ENCODE measurements at regions not wholly inside any gene's neighbourhood (a gene's known extent, or its start where the extent isn't known, plus 50 kb on each side); places are given as distances from the start of the nearest gene placed in this dataset.

DNA sequence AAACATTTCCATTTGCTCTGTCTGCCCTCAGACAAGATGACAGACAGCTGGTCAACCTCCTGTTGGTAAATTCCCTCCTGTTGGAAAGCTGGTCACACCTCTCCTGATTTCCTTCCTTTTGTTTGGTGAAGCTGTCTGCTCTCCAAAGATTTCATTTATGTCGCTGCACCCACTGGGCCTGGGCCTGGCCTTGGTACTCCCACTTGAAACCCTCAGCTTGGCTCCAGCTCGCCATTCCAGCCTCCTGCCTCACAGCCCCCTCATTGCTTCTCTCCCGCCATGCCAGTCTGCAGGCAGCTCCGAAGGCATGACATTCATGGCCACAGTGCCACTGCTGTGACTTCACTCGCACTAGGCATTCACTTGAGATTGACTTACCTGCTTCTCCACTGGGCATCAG lies 451.8 kb downstream of the VRK1 start:
- POLR2A ChIA-PET (ENCODE audit: unreplicated experiment), result no interaction called here
- Histone ChIP-seq H3K18ac (ENCODE audit: low read depth, low read length) (no peak overlapping the region), H3K14ac (replicated peaks; ENCODE audit: low read depth, low read length) (no peak overlapping the region), H2BK120ac (ENCODE audit: low read depth, low read length) (no peak overlapping the region), H4K20me1 (ENCODE audit: insufficient read depth, low read length) (no peaks in the 10 kb centered on the region), H3K9me1 (ENCODE audit: insufficient read depth, low read length) (no peaks in the 10 kb centered on the region), H3K56ac (ENCODE audit: extremely low read depth, insufficient read depth, low read length) (no peak overlapping the region), H3K4me2 (ENCODE audit: low read depth, low read length) (no peak overlapping the region), H3K79me1 (ENCODE audit: low read depth in 1 of 2, low read length in 2 of 2) (no peaks in the 10 kb centered on the region), H3K4me3 (ENCODE audit: insufficient read depth, low read depth, low read length) (no peak overlapping the region), H2BK5ac (ENCODE audit: low read depth, low read length, poor library complexity, severe bottlenecking) (no peak overlapping the region), H4K91ac (ENCODE audit: insufficient read depth, low read depth, low read length) (no peak overlapping the region), H3K23ac (ENCODE audit: low read depth, low read length) (no peak overlapping the region), H2BK15ac (ENCODE audit: low read depth, low read length) (no peak overlapping the region), H4K8ac (ENCODE audit: low read depth in 2 of 2, low read length in 2 of 2) (no peak overlapping the region), H2AK5ac (ENCODE audit: low read depth, low read length) (no peak overlapping the region), H4K5ac (ENCODE audit: low read depth, low read length) (no peak overlapping the region), H3K9me3 (ENCODE audit: control insufficient read depth, insufficient read depth, low read length) (peaks cover 38% of the 10 kb centered on the region), H3K36me3 (ENCODE audit: control insufficient read depth, insufficient read depth, low read length) (no peaks in the 10 kb centered on the region), H2BK20ac (ENCODE audit: low read depth, low read length) (no peak overlapping the region), H3K27ac (ENCODE audit: insufficient read depth, low read length) (no peak overlapping the region), H2AFZ (replicated peaks; ENCODE audit: low read length, poor library complexity) (no peak overlapping the region), H3K27me3 (ENCODE audit: control insufficient read depth, insufficient read depth, low read length) (no peaks in the 10 kb centered on the region), H3K4me1 (ENCODE audit: control insufficient read depth, insufficient read depth, low read length) (no peaks in the 10 kb centered on the region), H3K9ac (ENCODE audit: low read depth, low read length) (no peak overlapping the region), H3K4ac (ENCODE audit: low read depth, low read length) (no peak overlapping the region), H2AK9ac (replicated peaks; ENCODE audit: low read depth, low read length, poor library complexity) (no peak overlapping the region)
- DNase-seq (no peak), ATAC-seq (ENCODE audit: low read depth) (no peak)
- 0% methylated on average over 1 of the region's 5 CpGs; no CpG with 5 or more reads in 1 of the 2 experiments for WGBS, 2 experiments (ENCODE audit: extremely low coverage in 2 of 2, insufficient read length in 1 of 2)
- dilution Hi-C loops (cut with HindIII; ENCODE audit: low sequenced_read_pairs, unreplicated experiment), result no loop called here
- TF ChIP-seq, protein P1, sequence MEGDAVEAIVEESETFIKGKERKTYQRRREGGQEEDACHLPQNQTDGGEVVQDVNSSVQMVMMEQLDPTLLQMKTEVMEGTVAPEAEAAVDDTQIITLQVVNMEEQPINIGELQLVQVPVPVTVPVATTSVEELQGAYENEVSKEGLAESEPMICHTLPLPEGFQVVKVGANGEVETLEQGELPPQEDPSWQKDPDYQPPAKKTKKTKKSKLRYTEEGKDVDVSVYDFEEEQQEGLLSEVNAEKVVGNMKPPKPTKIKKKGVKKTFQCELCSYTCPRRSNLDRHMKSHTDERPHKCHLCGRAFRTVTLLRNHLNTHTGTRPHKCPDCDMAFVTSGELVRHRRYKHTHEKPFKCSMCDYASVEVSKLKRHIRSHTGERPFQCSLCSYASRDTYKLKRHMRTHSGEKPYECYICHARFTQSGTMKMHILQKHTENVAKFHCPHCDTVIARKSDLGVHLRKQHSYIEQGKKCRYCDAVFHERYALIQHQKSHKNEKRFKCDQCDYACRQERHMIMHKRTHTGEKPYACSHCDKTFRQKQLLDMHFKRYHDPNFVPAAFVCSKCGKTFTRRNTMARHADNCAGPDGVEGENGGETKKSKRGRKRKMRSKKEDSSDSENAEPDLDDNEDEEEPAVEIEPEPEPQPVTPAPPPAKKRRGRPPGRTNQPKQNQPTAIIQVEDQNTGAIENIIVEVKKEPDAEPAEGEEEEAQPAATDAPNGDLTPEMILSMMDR (conservative IDR thresholded peaks at IDR 0.05; ENCODE audit: low read depth, low read length), result no peak
- TF ChIP-seq FOS (IDR thresholded peaks at IDR 0.05; ENCODE audit: low read depth, low read length) (no peak), RCOR1 (IDR thresholded peaks at IDR 0.05; ENCODE audit: insufficient replicate concordance, low read length) (no peak), MAFK (IDR thresholded peaks at IDR 0.05; ENCODE audit: low read depth, low read length) (no peak), MXI1 (IDR thresholded peaks at IDR 0.05; ENCODE audit: borderline replicate concordance, low read depth, low read length) (no peak), MAZ (IDR thresholded peaks at IDR 0.05; ENCODE audit: borderline replicate concordance, low read depth, low read length) (no peak)
- in situ Hi-C loops (cut with MboI; ENCODE audit: low sequenced_read_pairs), result no loop called here
- BruUV-seq (replicated peaks), result no TSS peak
- CTCF ChIA-PET, result no interaction called here
- intact Hi-C loops (cut with micrococcal nuclease), result no loop called here

Measured in IMR-90 (cell line).